Stimulated activated CD8-positive, alpha-beta memory T cell treated with anti-CD3 and anti-CD28 coated beads, Interleukin-7, amount 100 ng/mL, for 1 hour (primary cell): ENCODE measurements at regions not wholly inside any gene's neighbourhood (a gene's known extent, or its start where the extent isn't known, plus 50 kb on each side); places are given as distances from the start of the nearest gene placed in this dataset.

Experiments
- DNase-seq, 2 donors: peaks; one replicate each; pipeline ENCODE4 v3.0.0-alpha.2; 2020; ENCODE audit warnings: low read depth in 2 of 2

- DNase-seq = no peak
Observed at GRCh38 chr18:70461323-70462077, 172.7 kb downstream of the SOCS6 start.

- no peak for DNase-seq
Observed at GRCh38 chr18:70459731-70460130, 170.9 kb downstream of the SOCS6 start.

- no peak for DNase-seq
Observed at GRCh38 chr18:70459251-70459650, 170.4 kb downstream of the SOCS6 start.

GRCh38 chr18:70457788-70458187 lies 168.9 kb downstream of the SOCS6 start:
- no peak for DNase-seq

GRCh38 chr18:70457223-70457622 lies 168.4 kb downstream of the SOCS6 start:
- DNase-seq = no peak

GRCh38 chr18:70456376-70456775 lies 167.5 kb downstream of the SOCS6 start:
- no peak for DNase-seq

- no peak for DNase-seq
Observed at GRCh38 chr18:70455731-70456130, 166.9 kb downstream of the SOCS6 start.

GRCh38 chr18:70454704-70455322 lies 166.0 kb downstream of the SOCS6 start:
- no peak for DNase-seq

- DNase-seq = no peak
Observed at GRCh38 chr18:70453058-70453775, 164.4 kb downstream of the SOCS6 start.

GRCh38 chr18:70452501-70452900 lies 163.7 kb downstream of the SOCS6 start:
- DNase-seq = no peak

- DNase-seq = no peak
Observed at GRCh38 chr18:70450426-70451253, 161.8 kb downstream of the SOCS6 start.

GRCh38 chr18:70448588-70448987 lies 159.7 kb downstream of the SOCS6 start:
- no peak for DNase-seq

- no peak for DNase-seq
Observed at GRCh38 chr18:70446063-70446462, 157.2 kb downstream of the SOCS6 start.

- no peak for DNase-seq
Observed at GRCh38 chr18:70442933-70443332, 154.1 kb downstream of the SOCS6 start.

GRCh38 chr18:70432804-70433400 lies 144.1 kb downstream of the SOCS6 start:
- DNase-seq = no peak

GRCh38 chr18:70431203-70431624 lies 142.4 kb downstream of the SOCS6 start:
- DNase-seq = no peak

- no peak for DNase-seq
Observed at GRCh38 chr18:70430501-70431173, 141.8 kb downstream of the SOCS6 start.

GRCh38 chr18:70429847-70430500 lies 141.1 kb downstream of the SOCS6 start:
- DNase-seq = no peak

GRCh38 chr18:70428439-70428838 lies 139.6 kb downstream of the SOCS6 start:
- no peak for DNase-seq

- DNase-seq = no peak
Observed at GRCh38 chr18:70426818-70427217, 138.0 kb downstream of the SOCS6 start.
